Smooth muscle cell (in vitro differentiated cells): ENCODE measurements at regions not wholly inside any gene's neighbourhood (a gene's known extent, or its start where the extent isn't known, plus 50 kb on each side); places are given as distances from the start of the nearest gene placed in this dataset.

Experiments used
- DNase-seq: peaks from one replicate; lab custom pipeline; 2025; ENCODE audit not compliant: unreplicated experiment; lab: John Stamatoyannopoulos, UW
- H2AFZ ChIP-seq: fragments of 200-600 bp; sonication (generic); 2 replicates; pipeline ENCODE4 v1.6.0; 2016; ENCODE audit warnings: antibody characterized with exemption, low read depth, mild to moderate bottlenecking
- H3F3A ChIP-seq: fragments of 200-600 bp; sonication (generic); 2 replicates; pipeline ENCODE4 v1.6.0; 2017; ENCODE audit warnings: antibody characterized with exemption, low read depth
- H3K27ac ChIP-seq: fragments of 200-600 bp; sonication (generic); 2 replicates; pipeline ENCODE4 v1.5.1; 2016; ENCODE audit warnings: low read depth, mild to moderate bottlenecking
- H3K27me3 ChIP-seq: fragments of 200-600 bp; sonication (generic); 2 replicates; pipeline ENCODE4 v1.6.1; 2016; ENCODE audit warnings: low read depth, mild to moderate bottlenecking
- H3K36me3 ChIP-seq: fragments of 200-600 bp; sonication (generic); 2 replicates; pipeline ENCODE4 v1.5.1; 2016; ENCODE audit warnings: low read depth
- H3K4me1 ChIP-seq: fragments of 200-600 bp; sonication (generic); 2 replicates; pipeline ENCODE4 v1.5.1; 2016; ENCODE audit warnings: low read depth
- H3K4me2 ChIP-seq: fragments of 200-600 bp; sonication (generic); 2 replicates; pipeline ENCODE4 v1.6.0; 2016; ENCODE audit warnings: mild to moderate bottlenecking
- H3K4me3 ChIP-seq: fragments of 200-600 bp; sonication (generic); 2 replicates; pipeline ENCODE4 v1.5.1; 2016; ENCODE audit warnings: mild to moderate bottlenecking
- H3K79me2 ChIP-seq: fragments of 200-600 bp; sonication (generic); 2 replicates; pipeline ENCODE4 v1.6.0; 2016; ENCODE audit warnings: low read depth, mild to moderate bottlenecking
- H3K9ac ChIP-seq: fragments of 200-600 bp; sonication (generic); 2 replicates; pipeline ENCODE4 v1.6.0; 2016; ENCODE audit warnings: low read depth
- H3K9me3 ChIP-seq: fragments of 200-600 bp; sonication (generic); replicated peaks from 2 replicates; pipeline ENCODE4 v1.5.1; 2016; ENCODE audit warnings: low read depth
- H4K20me1 ChIP-seq: fragments of 200-600 bp; sonication (generic); 2 replicates; pipeline ENCODE4 v1.6.0; 2016; ENCODE audit warnings: low read depth
- WGBS: methylation state at CpG from one replicate; pipeline ENCODE4 v1.1.7; 2016; ENCODE audit warnings: low lambda C conversion rate; 5-methylcytosine and 5-hydroxymethylcytosine counted together
- TF ChIP-seq, protein P1 (sequence below): fragments of 200-600 bp; sonication (generic); IDR thresholded peaks from 2 replicates; pipeline ENCODE4 v1.5.1; 2017; ENCODE audit warnings: borderline replicate concordance, mild to moderate bottlenecking, antibody characterized with exemption; ENCODE audit not compliant: insufficient read depth, poor library complexity, severe bottlenecking

DNA sequence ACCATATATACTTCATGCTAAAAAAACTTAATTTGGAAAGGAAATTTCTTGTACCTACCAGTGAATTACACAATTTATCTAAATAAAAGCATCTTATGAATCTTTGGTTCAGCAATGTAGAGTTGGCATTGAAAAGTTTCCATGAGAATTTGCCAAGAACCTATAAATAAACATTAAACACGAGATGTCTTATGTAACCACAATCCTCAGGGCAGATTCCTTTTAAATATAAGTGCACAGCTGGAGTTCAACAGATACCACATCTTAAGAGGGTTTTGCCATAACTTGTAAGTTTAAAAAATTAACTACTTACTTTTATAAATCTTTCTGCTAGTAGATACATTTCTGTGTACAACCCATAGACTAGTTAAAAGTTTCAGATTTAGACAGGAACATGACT is 499.3 kb upstream of the ARRDC4 start:
- no peaks in the 10 kb centered on the region for H3K4me1 ChIP-seq
- H3F3A ChIP-seq = no peaks in the 10 kb centered on the region
- no peaks in the 10 kb centered on the region for H3K36me3 ChIP-seq
- H3K9me3 ChIP-seq = no peaks in the 10 kb centered on the region
- no peaks in the 10 kb centered on the region for H4K20me1 ChIP-seq
- TF ChIP-seq, protein P1, sequence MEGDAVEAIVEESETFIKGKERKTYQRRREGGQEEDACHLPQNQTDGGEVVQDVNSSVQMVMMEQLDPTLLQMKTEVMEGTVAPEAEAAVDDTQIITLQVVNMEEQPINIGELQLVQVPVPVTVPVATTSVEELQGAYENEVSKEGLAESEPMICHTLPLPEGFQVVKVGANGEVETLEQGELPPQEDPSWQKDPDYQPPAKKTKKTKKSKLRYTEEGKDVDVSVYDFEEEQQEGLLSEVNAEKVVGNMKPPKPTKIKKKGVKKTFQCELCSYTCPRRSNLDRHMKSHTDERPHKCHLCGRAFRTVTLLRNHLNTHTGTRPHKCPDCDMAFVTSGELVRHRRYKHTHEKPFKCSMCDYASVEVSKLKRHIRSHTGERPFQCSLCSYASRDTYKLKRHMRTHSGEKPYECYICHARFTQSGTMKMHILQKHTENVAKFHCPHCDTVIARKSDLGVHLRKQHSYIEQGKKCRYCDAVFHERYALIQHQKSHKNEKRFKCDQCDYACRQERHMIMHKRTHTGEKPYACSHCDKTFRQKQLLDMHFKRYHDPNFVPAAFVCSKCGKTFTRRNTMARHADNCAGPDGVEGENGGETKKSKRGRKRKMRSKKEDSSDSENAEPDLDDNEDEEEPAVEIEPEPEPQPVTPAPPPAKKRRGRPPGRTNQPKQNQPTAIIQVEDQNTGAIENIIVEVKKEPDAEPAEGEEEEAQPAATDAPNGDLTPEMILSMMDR = no peak
- H3K4me3 ChIP-seq = no peak overlapping the region
- 24% methylated on average over 1 of the region's 1 CpG for WGBS
- DNase-seq = no peak
- peak overlapping the region; percentile 1 for H2AFZ ChIP-seq
- no peaks in the 10 kb centered on the region for H3K79me2 ChIP-seq
- peak overlapping the region; percentile 8 for H3K4me2 ChIP-seq
- no peak overlapping the region for H3K9ac ChIP-seq
- no peaks in the 10 kb centered on the region for H3K27me3 ChIP-seq
- no peak overlapping the region for H3K27ac ChIP-seq

DNA sequence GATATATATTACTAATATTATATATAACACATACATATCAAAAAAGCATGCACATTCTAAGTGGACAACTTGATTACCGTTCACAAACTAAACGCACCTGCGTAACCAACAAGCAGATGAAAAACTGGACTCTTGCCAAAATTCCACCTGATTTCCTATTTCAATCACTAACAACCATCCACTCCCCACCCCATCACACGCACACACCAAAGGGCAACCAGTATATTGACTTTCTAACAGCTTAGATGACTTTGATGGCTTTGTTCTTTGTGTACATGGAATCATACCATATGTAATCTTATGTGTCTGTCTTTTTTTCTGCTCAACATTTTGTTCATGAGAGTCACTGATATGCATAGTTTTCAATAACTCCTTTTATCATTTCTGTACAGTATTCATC is 496.8 kb upstream of the ARRDC4 start:
- 79% methylated on average over 4 of the region's 4 CpGs for WGBS
- TF ChIP-seq, protein P1 = no peak
- Histone ChIP-seq H3F3A (no peaks in the 10 kb centered on the region), H3K4me2 (no peak overlapping the region), H3K9me3 (no peaks in the 10 kb centered on the region), H3K36me3 (no peaks in the 10 kb centered on the region), H3K4me3 (no peak overlapping the region), H3K9ac (no peak overlapping the region), H4K20me1 (no peaks in the 10 kb centered on the region), H3K27ac (no peak overlapping the region), H3K79me2 (no peaks in the 10 kb centered on the region), H3K4me1 (no peaks in the 10 kb centered on the region), H3K27me3 (no peaks in the 10 kb centered on the region), H2AFZ (no peak overlapping the region)
- no peak for DNase-seq

DNA sequence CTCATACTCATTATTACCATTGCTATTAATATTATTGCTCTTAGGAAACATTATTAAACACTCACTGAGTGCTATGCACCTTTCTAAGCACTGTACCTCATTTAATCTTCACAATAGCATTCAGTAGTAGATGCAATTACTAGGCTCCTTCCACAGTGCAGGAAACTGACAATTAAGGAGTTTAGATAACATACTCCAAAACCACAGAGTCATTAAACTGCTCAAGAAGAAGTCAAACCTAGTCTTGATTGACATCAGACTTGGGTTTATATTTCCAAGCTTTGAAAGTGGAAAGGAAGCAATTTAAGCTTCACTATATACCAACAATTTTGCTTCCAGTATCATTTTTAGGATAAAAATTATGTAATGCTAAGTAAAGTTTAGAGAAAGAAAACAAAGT is 490.1 kb upstream of the ARRDC4 start:
- no peak overlapping the region for H3K4me2 ChIP-seq

DNA sequence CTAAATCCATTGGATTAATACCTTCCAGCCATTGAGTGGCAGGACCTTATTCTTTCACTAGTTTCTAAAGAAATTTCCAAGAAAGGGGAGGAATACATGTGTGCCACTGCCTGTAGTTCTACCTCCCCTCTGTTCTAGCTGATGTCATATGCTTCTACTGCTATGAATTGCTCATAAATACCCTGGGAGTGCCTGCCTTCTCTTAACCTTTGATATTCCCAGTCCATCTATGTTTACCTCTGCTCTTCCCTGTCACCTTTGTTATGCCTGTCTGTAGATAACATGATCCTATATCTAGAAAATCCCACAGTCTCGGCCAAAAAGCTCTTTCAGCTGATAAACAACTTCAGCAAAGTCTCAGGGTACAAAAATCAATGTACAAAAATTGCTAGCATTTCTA is 486.9 kb upstream of the ARRDC4 start:
- 88% methylated on average over 1 of the region's 1 CpG for WGBS
- H3K27me3 ChIP-seq = peaks cover 5% of the 10 kb centered on the region
- H2AFZ ChIP-seq = no peak overlapping the region
- H3K36me3 ChIP-seq = no peaks in the 10 kb centered on the region
- H3K9ac ChIP-seq = no peak overlapping the region
- no peak overlapping the region for H3K4me3 ChIP-seq
- TF ChIP-seq, protein P1 = no peak
- H3K79me2 ChIP-seq = no peaks in the 10 kb centered on the region
- DNase-seq = no peak
- H3K9me3 ChIP-seq = no peaks in the 10 kb centered on the region
- no peaks in the 10 kb centered on the region for H3K4me1 ChIP-seq
- no peaks in the 10 kb centered on the region for H4K20me1 ChIP-seq
- no peaks in the 10 kb centered on the region for H3F3A ChIP-seq
- H3K4me2 ChIP-seq = no peak overlapping the region
- H3K27ac ChIP-seq = no peak overlapping the region

More for the DNA sequence above, 490.1 kb upstream of the ARRDC4 start:
- Histone ChIP-seq H3K9me3 (no peaks in the 10 kb centered on the region), H3K79me2 (no peaks in the 10 kb centered on the region), H3K27me3 (no peaks in the 10 kb centered on the region), H3K27ac (no peak overlapping the region), H4K20me1 (no peaks in the 10 kb centered on the region), H3K36me3 (no peaks in the 10 kb centered on the region), H3K4me1 (no peaks in the 10 kb centered on the region), H3F3A (no peaks in the 10 kb centered on the region), H3K9ac (no peak overlapping the region), H2AFZ (no peak overlapping the region), H3K4me3 (no peak overlapping the region)
- TF ChIP-seq, protein P1 = no peak
- no peak for DNase-seq
